Parathyroid adenoma (tissue), 2 donors: ENCODE measurements at regions not wholly inside any gene's neighbourhood (a gene's known extent, or its start where the extent isn't known, plus 50 kb on each side); places are given as distances from the start of the nearest gene placed in this dataset.

ENCODE experiments used
- H2AFZ ChIP-seq: fragments of 300-600 bp; sonication (generic); one replicate; pipeline ENCODE4 v1.7.0; 2017; ENCODE audit warnings: antibody characterized with exemption, mild to moderate bottlenecking
- H3K27ac ChIP-seq: fragments of 300-600 bp; sonication (generic); one replicate; pipeline ENCODE4 v1.7.0; 2017
- H3K27me3 ChIP-seq: fragments of 300-600 bp; sonication (generic); one replicate; pipeline ENCODE4 v1.7.0; 2017; ENCODE audit warnings: low read length; ENCODE audit not compliant: control insufficient read depth, insufficient read depth
- H3K36me3 ChIP-seq: fragments of 300-600 bp; sonication (generic); one replicate; pipeline ENCODE4 v1.7.0; 2017; ENCODE audit warnings: low read length; ENCODE audit not compliant: control insufficient read depth, insufficient read depth
- H3K4me1 ChIP-seq: fragments of 300-600 bp; sonication (generic); one replicate; pipeline ENCODE4 v1.7.0; 2017; ENCODE audit warnings: control low read depth
- H3K4me2 ChIP-seq: fragments of 300-600 bp; sonication (generic); one replicate; pipeline ENCODE4 v1.7.0; 2017; ENCODE audit warnings: low read length
- H3K4me3 ChIP-seq: fragments of 300-600 bp; sonication (generic); one replicate; pipeline ENCODE4 v1.7.0; 2017; ENCODE audit warnings: low read depth, low read length
- H3K79me2 ChIP-seq: fragments of 300-600 bp; sonication (generic); one replicate; pipeline ENCODE4 v1.7.0; 2017; ENCODE audit warnings: control low read depth
- H3K9ac ChIP-seq: fragments of 300-600 bp; sonication (generic); one replicate; pipeline ENCODE4 v1.7.0; 2017; ENCODE audit warnings: mild to moderate bottlenecking
- H3K9me3 ChIP-seq: fragments of 300-600 bp; sonication (generic); one replicate; pipeline ENCODE4 v1.7.0; 2017; ENCODE audit warnings: low read length; ENCODE audit not compliant: control insufficient read depth
- CTCF ChIP-seq: fragments of 300-600 bp; sonication (generic); IDR thresholded peaks from one replicate; pipeline ENCODE4 v1.7.0; 2017; ENCODE audit warnings: antibody characterized with exemption, mild to moderate bottlenecking
- donor health status: primary hyperparathyroidism.

- Histone ChIP-seq H2AFZ (no peak overlapping the region), H3K79me2 (no peaks in the 10 kb centered on the region), H3K27me3 (no peaks in the 10 kb centered on the region), H3K4me1 (no peaks in the 10 kb centered on the region), H3K4me3 (no peak overlapping the region), H3K9me3 (no peaks in the 10 kb centered on the region), H3K9ac (no peak overlapping the region), H3K4me2 (no peak overlapping the region), H3K27ac (no peak overlapping the region), H3K36me3 (no peaks in the 10 kb centered on the region)
- TF ChIP-seq CTCF = no peak
Measured at GRCh38 chr2:234773764-234774409, 177.9 kb upstream of the SH3BP4 start.

GRCh38 chr2:234773129-234773528 is 178.7 kb upstream of the SH3BP4 start:
- H3K4me2 ChIP-seq = no peak overlapping the region
- no peaks in the 10 kb centered on the region for H3K79me2 ChIP-seq
- H3K4me3 ChIP-seq = no peak overlapping the region
- no peaks in the 10 kb centered on the region for H3K4me1 ChIP-seq
- H3K9ac ChIP-seq = no peak overlapping the region
- H3K36me3 ChIP-seq = no peaks in the 10 kb centered on the region
- H3K27me3 ChIP-seq = no peaks in the 10 kb centered on the region
- no peak for TF ChIP-seq CTCF
- no peaks in the 10 kb centered on the region for H3K9me3 ChIP-seq
- H2AFZ ChIP-seq = no peak overlapping the region
- H3K27ac ChIP-seq = no peak overlapping the region

GRCh38 chr2:234772733-234773060 is 179.1 kb upstream of the SH3BP4 start:
- Histone ChIP-seq H3K27me3 (no peaks in the 10 kb centered on the region), H3K4me3 (no peak overlapping the region), H3K9ac (no peak overlapping the region), H3K4me2 (no peak overlapping the region), H2AFZ (no peak overlapping the region), H3K36me3 (no peaks in the 10 kb centered on the region), H3K4me1 (no peaks in the 10 kb centered on the region), H3K79me2 (no peaks in the 10 kb centered on the region), H3K9me3 (no peaks in the 10 kb centered on the region), H3K27ac (no peak overlapping the region)
- TF ChIP-seq CTCF = no peak

GRCh38 chr2:234771980-234772732 is 179.7 kb upstream of the SH3BP4 start:
- no peak overlapping the region for H3K27ac ChIP-seq
- no peak overlapping the region for H3K4me2 ChIP-seq
- H3K36me3 ChIP-seq = no peaks in the 10 kb centered on the region
- no peak overlapping the region for H3K9ac ChIP-seq
- no peak overlapping the region for H2AFZ ChIP-seq
- H3K9me3 ChIP-seq = no peaks in the 10 kb centered on the region
- no peaks in the 10 kb centered on the region for H3K79me2 ChIP-seq
- H3K4me3 ChIP-seq = no peak overlapping the region
- H3K27me3 ChIP-seq = no peaks in the 10 kb centered on the region
- no peaks in the 10 kb centered on the region for H3K4me1 ChIP-seq
- TF ChIP-seq CTCF = no peak

GRCh38 chr2:234771176-234771575 is 180.6 kb upstream of the SH3BP4 start:
- Histone ChIP-seq H3K4me2 (no peak overlapping the region), H3K27ac (no peak overlapping the region), H3K4me3 (no peak overlapping the region), H3K9me3 (no peaks in the 10 kb centered on the region), H3K27me3 (no peaks in the 10 kb centered on the region), H2AFZ (no peak overlapping the region), H3K4me1 (no peaks in the 10 kb centered on the region), H3K36me3 (no peaks in the 10 kb centered on the region), H3K9ac (no peak overlapping the region), H3K79me2 (no peaks in the 10 kb centered on the region)
- no peak for TF ChIP-seq CTCF
